GM18508 (cell line): ENCODE measurements at regions not wholly inside any gene's neighbourhood (a gene's known extent, or its start where the extent isn't known, plus 50 kb on each side); places are given as distances from the start of the nearest gene placed in this dataset.

Experiments used
- ATAC-seq: cut with Tn5 transposase; IDR thresholded peaks from one replicate; pipeline ENCODE4 v1.9.1; 2021; ENCODE audit warnings: moderate number of reproducible peaks; ENCODE audit not compliant: insufficient read depth, unreplicated experiment

DNA sequence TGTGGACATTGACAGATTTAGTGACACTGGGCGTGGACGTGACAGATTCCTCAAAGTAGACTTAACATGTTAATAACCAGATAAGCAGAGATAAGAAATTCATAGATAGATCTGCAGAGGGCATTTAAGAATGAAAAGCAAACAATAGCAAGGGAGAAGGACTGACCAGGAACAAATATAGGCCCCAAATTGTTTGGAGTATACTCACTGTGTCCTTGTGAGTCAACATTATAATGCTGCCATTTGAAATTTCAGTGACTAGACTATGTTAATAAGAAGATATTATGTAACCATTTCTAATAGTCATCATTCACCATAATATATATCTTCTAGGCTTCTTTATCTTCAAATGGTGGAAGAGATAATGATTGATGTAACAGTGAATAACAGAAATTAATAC, 78.1 kb upstream of the SLC38A11 start:
- ATAC-seq, result no peak

DNA sequence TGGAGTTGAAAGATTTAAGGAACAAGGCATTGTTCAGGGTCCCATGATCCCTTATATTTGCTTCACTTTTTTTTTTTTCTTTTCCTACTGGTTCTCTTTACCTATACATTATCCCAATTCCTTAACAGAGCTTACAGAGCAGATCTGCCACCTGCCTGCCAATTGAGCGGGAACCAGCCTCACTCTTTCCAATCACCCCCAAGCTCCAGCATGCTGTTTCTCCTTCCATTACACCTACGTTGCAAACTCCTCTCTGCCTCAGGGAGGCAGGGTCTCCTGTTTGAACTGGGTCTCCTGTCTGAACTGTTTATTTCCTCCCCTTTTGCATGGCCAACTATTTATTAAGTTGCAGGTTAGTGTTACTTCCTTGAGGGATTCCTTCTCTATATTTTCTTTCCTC, 77.2 kb upstream of the SLC38A11 start:
- no peak for ATAC-seq

DNA sequence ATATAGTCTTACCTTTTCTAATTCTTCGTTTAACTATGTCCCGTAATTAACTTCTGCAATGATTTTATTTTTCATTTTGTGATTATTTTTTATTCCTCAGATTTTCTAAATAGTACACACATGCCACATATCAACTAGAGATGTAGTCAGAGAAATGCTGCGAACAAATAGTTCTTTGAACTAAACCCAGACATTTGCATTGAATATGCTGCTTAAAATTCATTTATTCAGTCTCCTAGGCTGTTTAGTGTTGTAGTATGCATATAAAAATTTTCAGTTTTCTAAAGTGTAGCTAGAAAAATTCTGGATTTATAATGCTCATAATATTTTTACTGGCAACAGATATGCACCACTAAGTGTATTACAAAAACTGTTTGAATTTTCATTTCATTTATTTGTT, 68.9 kb upstream of the SLC38A11 start:
- ATAC-seq, result no peak

DNA sequence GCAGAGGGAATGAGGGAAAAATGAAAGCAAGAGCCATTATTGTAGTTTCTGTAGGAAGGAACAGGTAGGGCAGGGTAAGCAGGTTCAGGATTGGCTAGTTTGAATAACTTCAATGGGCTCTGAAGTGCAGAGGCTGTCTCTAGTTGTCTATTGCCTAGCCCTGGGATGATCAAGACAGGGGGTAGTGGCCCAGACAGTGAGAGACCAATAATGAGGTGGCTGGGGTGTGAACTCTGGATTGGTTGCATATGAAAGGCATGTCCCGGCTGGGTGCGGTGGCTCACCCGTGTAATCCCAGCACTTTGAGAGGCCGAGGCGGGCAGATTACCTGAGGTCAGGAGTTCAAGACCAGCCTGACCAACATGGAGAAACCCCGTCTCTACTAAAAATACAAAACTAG, 67.5 kb upstream of the SLC38A11 start:
- ATAC-seq, result no peak

DNA sequence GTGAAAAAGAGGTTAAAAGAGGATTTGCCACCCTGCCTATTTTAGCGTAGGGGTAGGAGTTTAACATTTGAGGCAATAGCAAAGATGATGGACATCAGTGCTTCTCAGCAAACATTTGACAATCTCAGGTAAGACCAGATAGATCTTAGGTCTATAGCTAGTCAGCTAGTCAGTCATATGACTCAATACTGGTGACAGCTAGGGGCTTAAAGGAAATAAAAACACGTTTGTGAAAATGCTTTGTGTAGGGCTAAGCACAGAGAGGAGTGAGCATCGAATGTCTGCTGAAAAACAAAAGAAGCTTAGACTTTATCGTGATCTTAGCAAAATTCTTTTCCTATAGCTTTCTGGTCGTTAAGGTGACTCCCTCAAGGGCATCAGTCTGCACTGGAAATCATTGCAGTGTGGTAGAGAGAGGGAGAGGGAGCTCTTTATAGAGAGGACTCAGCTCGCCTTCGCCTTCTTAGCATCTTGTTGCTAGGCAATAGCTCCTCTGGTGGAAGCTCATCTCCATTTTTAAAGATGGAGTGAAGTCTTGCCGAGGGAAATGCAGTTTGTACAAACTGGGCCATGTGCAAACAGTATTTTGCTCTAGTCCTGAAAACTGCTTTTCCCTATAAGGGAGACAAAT, 62.8 kb upstream of the SLC38A11 start:
- ATAC-seq, result no peak

DNA sequence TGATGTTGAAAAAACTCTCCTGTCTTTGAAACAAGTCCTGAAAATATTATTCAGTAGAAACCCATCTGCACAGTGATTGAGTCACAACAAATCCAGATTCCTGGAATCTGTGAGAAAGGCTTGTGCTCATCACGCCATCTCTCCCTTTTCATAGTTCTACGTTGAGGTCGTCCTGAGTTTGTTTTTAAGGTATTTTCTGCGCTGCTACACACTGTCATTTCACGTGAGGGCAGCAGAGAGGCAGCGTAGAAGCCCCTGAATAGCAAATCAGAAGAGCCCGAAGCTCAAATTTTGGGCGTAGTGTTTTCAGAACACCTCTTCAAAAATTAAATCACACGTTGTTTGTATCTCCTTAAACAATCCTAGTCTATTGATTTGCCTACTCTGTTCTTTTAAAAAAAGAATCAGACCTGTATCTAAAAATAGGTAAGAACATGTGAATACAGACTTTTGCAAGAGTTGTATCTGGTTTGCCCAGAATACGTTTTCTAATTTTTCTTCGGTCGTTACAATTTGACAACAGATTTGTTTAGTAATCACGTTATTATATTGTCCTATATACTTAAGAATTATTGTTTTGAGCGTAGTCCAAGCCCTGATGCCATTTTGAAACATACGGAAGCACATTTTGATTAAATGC, 61.6 kb upstream of the SLC38A11 start:
- ATAC-seq, result no peak

DNA sequence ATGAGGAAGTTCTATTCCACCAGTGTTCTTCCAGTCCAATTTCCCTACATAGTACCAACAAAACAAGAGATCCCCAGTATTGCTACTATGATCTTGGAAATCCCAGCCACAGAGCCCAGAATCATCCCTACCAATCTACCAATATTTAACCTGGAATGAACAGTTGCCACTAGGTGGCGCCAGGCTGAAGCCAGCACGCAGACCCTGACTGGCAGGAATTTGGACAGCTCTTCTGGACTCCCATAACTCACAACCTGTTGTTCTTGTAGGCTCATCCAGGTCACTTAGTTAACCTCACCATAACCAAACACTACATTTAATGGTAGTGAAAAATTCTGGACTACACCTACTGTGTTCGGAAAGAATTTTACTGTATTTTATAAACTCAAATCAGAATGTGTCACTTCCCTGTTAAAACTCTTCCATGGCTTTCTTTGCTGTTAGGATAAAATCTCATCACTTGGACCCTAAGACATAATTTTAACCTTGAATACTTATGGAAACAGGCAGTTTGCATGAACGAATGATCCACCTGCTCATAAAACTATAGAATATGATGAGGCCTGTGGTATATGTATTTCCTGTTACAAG, 59.8 kb upstream of the SLC38A11 start:
- peak; percentile 73 for ATAC-seq

DNA sequence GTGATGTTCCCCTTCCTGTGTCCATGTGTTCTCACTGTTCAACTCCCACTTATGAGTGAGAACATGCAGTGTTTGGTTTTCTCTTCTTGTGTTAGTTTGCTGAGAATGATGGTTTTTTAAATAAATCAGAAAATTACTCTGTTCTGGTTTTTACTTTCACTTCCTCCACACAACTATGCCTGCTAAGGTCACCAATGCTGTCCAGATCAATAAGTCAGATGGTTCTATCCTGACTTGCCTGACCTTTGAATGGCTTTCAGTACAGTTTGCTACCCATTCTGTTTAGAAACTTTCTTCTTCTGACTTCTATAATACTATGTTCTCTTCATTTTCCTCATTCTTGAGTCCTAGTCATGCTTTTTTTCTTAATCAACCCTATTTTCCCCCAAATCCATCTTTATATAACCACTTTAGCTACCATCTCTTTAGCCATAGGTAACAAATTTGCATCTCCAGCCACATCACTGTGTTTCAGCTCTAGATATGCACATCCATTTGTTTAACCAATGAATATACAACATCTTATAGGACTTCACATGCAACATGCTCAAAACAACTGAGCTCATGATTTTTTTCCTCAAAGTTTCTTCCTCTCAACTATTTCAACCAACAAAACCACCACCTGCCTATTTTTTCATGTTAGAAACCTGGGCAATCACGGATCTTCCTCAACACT, 58.8 kb upstream of the SLC38A11 start:
- no peak for ATAC-seq

DNA sequence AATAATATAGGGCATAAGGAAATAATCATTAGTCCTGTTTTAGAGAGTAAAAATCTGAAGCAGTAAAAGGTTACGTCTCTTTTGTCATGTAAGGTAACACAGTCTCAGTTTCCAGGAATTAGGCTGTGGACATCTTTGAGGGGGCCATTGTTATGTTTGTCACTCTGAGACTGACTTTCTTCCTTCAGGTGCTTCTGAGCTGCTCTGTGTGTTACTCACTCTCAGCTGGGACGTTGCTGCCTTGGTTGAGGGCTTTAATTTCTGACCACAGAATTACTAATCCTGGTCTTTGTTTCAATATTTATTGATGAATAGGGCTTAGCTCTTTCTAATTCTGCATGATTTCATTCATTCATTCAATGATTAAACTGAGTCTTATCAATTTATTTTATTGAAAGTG, 55.9 kb upstream of the SLC38A11 start:
- ATAC-seq, result no peak

DNA sequence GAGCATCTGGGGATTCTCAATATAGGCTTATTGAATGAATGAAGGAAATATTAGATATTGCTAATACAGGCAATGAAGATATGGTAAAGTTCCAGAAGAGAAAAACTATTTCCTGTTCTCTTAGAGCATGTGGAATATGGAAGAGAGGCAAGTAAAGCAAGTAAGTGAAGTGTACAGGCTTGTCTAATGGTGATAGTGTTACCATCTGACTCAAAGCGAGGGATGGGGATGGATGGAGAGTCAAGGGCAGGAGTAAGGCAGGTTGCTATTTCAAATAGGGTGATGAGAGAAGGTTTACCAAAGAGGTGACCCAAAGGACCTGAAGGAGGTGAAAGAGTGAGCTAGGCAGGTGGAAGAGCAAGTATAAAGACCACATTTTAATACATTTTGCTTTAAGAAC, 55.2 kb upstream of the SLC38A11 start:
- ATAC-seq, result no peak

DNA sequence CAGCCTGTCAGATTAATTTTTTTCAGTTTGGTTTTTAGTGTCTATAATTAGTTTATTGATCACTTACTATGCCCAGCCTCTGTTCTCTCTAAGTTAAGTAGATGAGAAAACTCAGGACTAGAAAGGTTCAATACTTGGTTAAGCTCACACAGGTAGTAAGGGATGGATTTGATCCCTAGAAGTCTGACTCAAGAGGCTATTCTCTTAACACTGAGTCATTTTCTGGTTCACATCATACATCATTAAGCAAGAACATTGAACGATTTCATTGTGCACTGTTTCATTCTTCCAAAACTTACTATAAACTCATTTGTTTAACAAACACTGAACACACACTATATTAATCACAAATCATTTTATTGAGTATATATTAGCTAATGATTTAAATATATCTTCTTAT, 54.1 kb upstream of the SLC38A11 start:
- ATAC-seq, result no peak

DNA sequence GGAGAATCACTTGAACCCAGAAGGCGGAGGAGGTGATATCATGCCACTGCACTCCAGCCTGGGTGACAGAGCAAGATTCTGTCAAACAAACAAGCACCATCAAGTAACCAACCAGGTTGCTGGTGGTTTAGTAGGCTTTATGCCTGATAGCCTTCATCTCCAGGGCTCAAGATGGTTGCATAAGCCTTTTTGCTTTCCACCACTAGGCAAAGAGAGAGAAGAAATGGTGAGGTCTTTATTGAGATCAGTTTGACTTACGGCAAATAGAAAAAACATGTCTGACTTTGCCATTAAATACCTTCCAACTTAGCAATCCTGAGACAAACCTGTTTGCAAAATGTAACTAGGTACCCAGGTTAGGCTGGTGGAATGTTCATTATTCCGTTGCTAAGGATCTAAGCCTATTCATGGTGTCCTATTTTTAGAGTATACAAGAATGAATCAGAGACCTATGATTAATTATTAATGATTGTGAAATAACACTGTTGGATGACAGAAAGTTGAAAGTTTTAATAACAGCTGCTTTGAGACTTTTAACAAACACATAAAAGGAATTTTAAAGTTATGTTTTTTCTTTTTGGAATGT, 53.5 kb upstream of the SLC38A11 start:
- ATAC-seq, result no peak

DNA sequence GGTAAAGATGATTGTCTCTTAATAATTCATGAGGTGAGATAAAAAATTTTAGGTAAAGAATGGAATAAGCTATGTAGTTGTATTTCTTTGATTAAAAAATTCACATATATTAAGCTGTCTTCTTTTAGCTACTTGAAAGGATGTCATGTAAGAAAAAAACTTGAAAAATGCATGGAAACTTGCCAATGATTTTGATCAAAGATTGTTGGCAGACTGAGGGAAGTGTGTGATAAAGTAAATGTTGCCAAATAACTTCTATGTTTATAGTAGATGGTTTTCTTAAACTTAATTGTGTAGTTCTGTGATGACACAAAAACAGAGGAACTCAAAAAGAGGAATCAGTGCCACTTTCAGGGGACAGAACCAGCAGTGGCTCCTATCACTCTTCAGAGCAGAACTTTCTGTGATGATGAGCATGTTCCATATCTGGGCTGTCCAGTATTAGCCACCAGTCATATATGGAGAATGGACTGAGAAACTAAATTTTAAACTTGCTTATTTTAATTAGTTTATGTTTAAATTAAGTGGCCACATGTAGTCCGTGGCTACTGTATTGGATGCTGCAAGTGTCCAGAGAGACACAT, 51.9 kb upstream of the SLC38A11 start:
- ATAC-seq, result no peak
